ENCODE measurements at regions not wholly inside any gene's neighbourhood (a gene's known extent, or its start where the extent isn't known, plus 50 kb on each side); places are given as distances from the start of the nearest gene placed in this dataset.

- no peak for TF ChIP-seq YY1 (IDR thresholded peaks at IDR 0.05; ENCODE audit: low read depth, low read length)
- no peak for TF ChIP-seq KDM5A (IDR thresholded peaks at IDR 0.05; ENCODE audit: low read length)
- TF ChIP-seq SRF (IDR thresholded peaks at IDR 0.05; ENCODE audit: low read depth, low read length) = no peak
- TF ChIP-seq TEAD4 (IDR thresholded peaks at IDR 0.05; ENCODE audit: low read depth, low read length) = no peak
- no peak for TF ChIP-seq POLR2AphosphoS5 (IDR thresholded peaks at IDR 0.05; ENCODE audit: low read depth, low read length)
- TF ChIP-seq HDAC2 (IDR thresholded peaks at IDR 0.05; ENCODE audit: borderline replicate concordance in 1 of 2, low read depth in 2 of 2, low read length in 2 of 2) = no peak
- TF ChIP-seq EGR1 (IDR thresholded peaks at IDR 0.05; ENCODE audit: borderline replicate concordance, low read depth, low read length) = no peak
- no peak for TF ChIP-seq NANOG (IDR thresholded peaks at IDR 0.05; ENCODE audit: insufficient read depth, low read depth, low read length, poor library complexity, severe bottlenecking)
- TF ChIP-seq NRF1 (IDR thresholded peaks at IDR 0.05; ENCODE audit: low read depth, low read length) = no peak
Observed at GRCh38 chr21:40964691-40965090, 117.7 kb upstream of the DSCAM start (continued).

Measured in H1 (cell line).